ENCODE measurements at regions not wholly inside any gene's neighbourhood (a gene's known extent, or its start where the extent isn't known, plus 50 kb on each side); places are given as distances from the start of the nearest gene placed in this dataset.

GRCh38 chr9:108290839-108291585 lies 564.8 kb downstream of the ACTL7B start:
- no peak overlapping the region for H3K9ac ChIP-seq (ENCODE audit: low read depth, low read length)

GRCh38 chr9:108286638-108287206 lies 569.1 kb downstream of the ACTL7B start:
- H3K9ac ChIP-seq (ENCODE audit: low read depth, low read length): no peak overlapping the region
- no peaks in the 10 kb centered on the region for H3K9me3 ChIP-seq (ENCODE audit: control insufficient read depth, insufficient read depth, low read length)
- H3K36me3 ChIP-seq (ENCODE audit: control insufficient read depth, insufficient read depth, low read length): no peaks in the 10 kb centered on the region
- no peaks in the 10 kb centered on the region for H3K4me1 ChIP-seq (ENCODE audit: control insufficient read depth, insufficient read depth, low read length)
- H3K27me3 ChIP-seq (ENCODE audit: control insufficient read depth, insufficient read depth, low read length): no peaks in the 10 kb centered on the region
- no peak overlapping the region for H3K4me3 ChIP-seq (ENCODE audit: low read depth, low read length)

More at GRCh38 chr9:108290839-108291585, 564.8 kb downstream of the ACTL7B start:
- Histone ChIP-seq H3K27me3 (ENCODE audit: control insufficient read depth, insufficient read depth, low read length) (no peaks in the 10 kb centered on the region), H3K36me3 (ENCODE audit: control insufficient read depth, insufficient read depth, low read length) (no peaks in the 10 kb centered on the region), H3K9me3 (ENCODE audit: control insufficient read depth, insufficient read depth, low read length) (no peaks in the 10 kb centered on the region), H3K4me3 (ENCODE audit: low read depth, low read length) (no peak overlapping the region), H3K4me1 (ENCODE audit: control insufficient read depth, insufficient read depth, low read length) (no peaks in the 10 kb centered on the region)

GRCh38 chr9:108283696-108284095 lies 572.1 kb downstream of the ACTL7B start:
- Histone ChIP-seq H3K4me1 (ENCODE audit: control insufficient read depth, insufficient read depth, low read length) (no peaks in the 10 kb centered on the region), H3K36me3 (ENCODE audit: control insufficient read depth, insufficient read depth, low read length) (no peaks in the 10 kb centered on the region), H3K4me3 (ENCODE audit: low read depth, low read length) (no peak overlapping the region), H3K9me3 (ENCODE audit: control insufficient read depth, insufficient read depth, low read length) (no peaks in the 10 kb centered on the region), H3K9ac (ENCODE audit: low read depth, low read length) (no peak overlapping the region), H3K27me3 (ENCODE audit: control insufficient read depth, insufficient read depth, low read length) (no peaks in the 10 kb centered on the region)

GRCh38 chr9:108282872-108283271 lies 572.9 kb downstream of the ACTL7B start:
- H3K4me3 ChIP-seq (ENCODE audit: low read depth, low read length): no peak overlapping the region
- no peaks in the 10 kb centered on the region for H3K36me3 ChIP-seq (ENCODE audit: control insufficient read depth, insufficient read depth, low read length)
- no peak overlapping the region for H3K9ac ChIP-seq (ENCODE audit: low read depth, low read length)
- no peaks in the 10 kb centered on the region for H3K27me3 ChIP-seq (ENCODE audit: control insufficient read depth, insufficient read depth, low read length)
- no peaks in the 10 kb centered on the region for H3K4me1 ChIP-seq (ENCODE audit: control insufficient read depth, insufficient read depth, low read length)
- H3K9me3 ChIP-seq (ENCODE audit: control insufficient read depth, insufficient read depth, low read length): no peaks in the 10 kb centered on the region

- H3K9ac ChIP-seq (ENCODE audit: low read depth, low read length): no peak overlapping the region
Measured at GRCh38 chr9:108281696-108282095, 574.1 kb downstream of the ACTL7B start.

GRCh38 chr9:108278341-108278740 lies 577.4 kb downstream of the ACTL7B start:
- no peak overlapping the region for H3K9ac ChIP-seq (ENCODE audit: low read depth, low read length)
- H3K9me3 ChIP-seq (ENCODE audit: control insufficient read depth, insufficient read depth, low read length): no peaks in the 10 kb centered on the region
- no peaks in the 10 kb centered on the region for H3K27me3 ChIP-seq (ENCODE audit: control insufficient read depth, insufficient read depth, low read length)

More at GRCh38 chr9:108281696-108282095, 574.1 kb downstream of the ACTL7B start:
- Histone ChIP-seq H3K36me3 (ENCODE audit: control insufficient read depth, insufficient read depth, low read length) (no peaks in the 10 kb centered on the region), H3K4me1 (ENCODE audit: control insufficient read depth, insufficient read depth, low read length) (no peaks in the 10 kb centered on the region), H3K4me3 (ENCODE audit: low read depth, low read length) (no peak overlapping the region), H3K9me3 (ENCODE audit: control insufficient read depth, insufficient read depth, low read length) (no peaks in the 10 kb centered on the region), H3K27me3 (ENCODE audit: control insufficient read depth, insufficient read depth, low read length) (no peaks in the 10 kb centered on the region)

GRCh38 chr9:108277216-108277615 lies 578.6 kb downstream of the ACTL7B start:
- Histone ChIP-seq H3K4me1 (ENCODE audit: control insufficient read depth, insufficient read depth, low read length) (peaks cover 4% of the 10 kb centered on the region), H3K4me3 (ENCODE audit: low read depth, low read length) (no peak overlapping the region), H3K27me3 (ENCODE audit: control insufficient read depth, insufficient read depth, low read length) (no peaks in the 10 kb centered on the region), H3K9ac (ENCODE audit: low read depth, low read length) (no peak overlapping the region), H3K9me3 (ENCODE audit: control insufficient read depth, insufficient read depth, low read length) (no peaks in the 10 kb centered on the region), H3K36me3 (ENCODE audit: control insufficient read depth, insufficient read depth, low read length) (no peaks in the 10 kb centered on the region)

More at GRCh38 chr9:108278341-108278740, 577.4 kb downstream of the ACTL7B start:
- Histone ChIP-seq H3K4me3 (ENCODE audit: low read depth, low read length) (no peak overlapping the region), H3K36me3 (ENCODE audit: control insufficient read depth, insufficient read depth, low read length) (no peaks in the 10 kb centered on the region), H3K4me1 (ENCODE audit: control insufficient read depth, insufficient read depth, low read length) (no peaks in the 10 kb centered on the region)

GRCh38 chr9:108275906-108276305 lies 579.9 kb downstream of the ACTL7B start:
- Histone ChIP-seq H3K27me3 (ENCODE audit: control insufficient read depth, insufficient read depth, low read length) (no peaks in the 10 kb centered on the region), H3K36me3 (ENCODE audit: control insufficient read depth, insufficient read depth, low read length) (no peaks in the 10 kb centered on the region), H3K9me3 (ENCODE audit: control insufficient read depth, insufficient read depth, low read length) (no peaks in the 10 kb centered on the region)

GRCh38 chr9:108274971-108275370 lies 580.8 kb downstream of the ACTL7B start:
- Histone ChIP-seq H3K9ac (ENCODE audit: low read depth, low read length) (no peak overlapping the region), H3K4me1 (ENCODE audit: control insufficient read depth, insufficient read depth, low read length) (peaks cover 6% of the 10 kb centered on the region), H3K27me3 (ENCODE audit: control insufficient read depth, insufficient read depth, low read length) (no peaks in the 10 kb centered on the region)

More at GRCh38 chr9:108275906-108276305, 579.9 kb downstream of the ACTL7B start:
- H3K4me3 ChIP-seq (ENCODE audit: low read depth, low read length): no peak overlapping the region
- H3K9ac ChIP-seq (ENCODE audit: low read depth, low read length): no peak overlapping the region
- peaks cover 6% of the 10 kb centered on the region for H3K4me1 ChIP-seq (ENCODE audit: control insufficient read depth, insufficient read depth, low read length)

GRCh38 chr9:108273988-108274387 lies 581.8 kb downstream of the ACTL7B start:
- H3K27me3 ChIP-seq (ENCODE audit: control insufficient read depth, insufficient read depth, low read length): no peaks in the 10 kb centered on the region
- H3K4me3 ChIP-seq (ENCODE audit: low read depth, low read length): no peak overlapping the region
- peaks cover 6% of the 10 kb centered on the region for H3K4me1 ChIP-seq (ENCODE audit: control insufficient read depth, insufficient read depth, low read length)
- no peaks in the 10 kb centered on the region for H3K36me3 ChIP-seq (ENCODE audit: control insufficient read depth, insufficient read depth, low read length)
- H3K9me3 ChIP-seq (ENCODE audit: control insufficient read depth, insufficient read depth, low read length): no peaks in the 10 kb centered on the region
- H3K9ac ChIP-seq (ENCODE audit: low read depth, low read length): no peak overlapping the region

More at GRCh38 chr9:108274971-108275370, 580.8 kb downstream of the ACTL7B start:
- H3K36me3 ChIP-seq (ENCODE audit: control insufficient read depth, insufficient read depth, low read length): no peaks in the 10 kb centered on the region
- H3K4me3 ChIP-seq (ENCODE audit: low read depth, low read length): no peak overlapping the region
- H3K9me3 ChIP-seq (ENCODE audit: control insufficient read depth, insufficient read depth, low read length): no peaks in the 10 kb centered on the region

- H3K9ac ChIP-seq (ENCODE audit: low read depth, low read length): no peak overlapping the region
- H3K27me3 ChIP-seq (ENCODE audit: control insufficient read depth, insufficient read depth, low read length): no peaks in the 10 kb centered on the region
- H3K9me3 ChIP-seq (ENCODE audit: control insufficient read depth, insufficient read depth, low read length): no peaks in the 10 kb centered on the region
- no peaks in the 10 kb centered on the region for H3K36me3 ChIP-seq (ENCODE audit: control insufficient read depth, insufficient read depth, low read length)
- no peak overlapping the region for H3K4me3 ChIP-seq (ENCODE audit: low read depth, low read length)
- peaks cover 6% of the 10 kb centered on the region for H3K4me1 ChIP-seq (ENCODE audit: control insufficient read depth, insufficient read depth, low read length)
Measured at GRCh38 chr9:108272349-108272899, 583.4 kb downstream of the ACTL7B start.

All from iPS-15b (cell line).